ENCODE measurements at regions not wholly inside any gene's neighbourhood (a gene's known extent, or its start where the extent isn't known, plus 50 kb on each side); places are given as distances from the start of the nearest gene placed in this dataset.

GRCh38 chr5:82882316-82882715 lies 194.9 kb downstream of the TMEM167A start:
- no peak for TF ChIP-seq CTCF (IDR thresholded peaks at IDR 0.05 in 2 of 3, conservative IDR thresholded peaks at IDR 0.05 in 1 of 3; ENCODE audit: borderline replicate concordance in 1 of 3, insufficient read depth in 1 of 3, low read depth in 2 of 3, low read length in 2 of 3)
- no peak for TF ChIP-seq EZH2 (IDR thresholded peaks at IDR 0.05)
- no peak for TF ChIP-seq REST (IDR thresholded peaks at IDR 0.05; ENCODE audit: low read depth)
- TF ChIP-seq MAX (IDR thresholded peaks at IDR 0.05): no peak
- no peak for TF ChIP-seq CEBPB (IDR thresholded peaks at IDR 0.05; ENCODE audit: low read depth)
- no peak for TF ChIP-seq RAD21 (IDR thresholded peaks at IDR 0.05; ENCODE audit: low read depth)
